Daoy (cell line): ENCODE measurements at regions not wholly inside any gene's neighbourhood (a gene's known extent, or its start where the extent isn't known, plus 50 kb on each side); places are given as distances from the start of the nearest gene placed in this dataset.

Experiments
- DNase-seq: peaks from one replicate; pipeline ENCODE4 v3.0.0-alpha.2; 2015; ENCODE audit warnings: low read depth

DNA sequence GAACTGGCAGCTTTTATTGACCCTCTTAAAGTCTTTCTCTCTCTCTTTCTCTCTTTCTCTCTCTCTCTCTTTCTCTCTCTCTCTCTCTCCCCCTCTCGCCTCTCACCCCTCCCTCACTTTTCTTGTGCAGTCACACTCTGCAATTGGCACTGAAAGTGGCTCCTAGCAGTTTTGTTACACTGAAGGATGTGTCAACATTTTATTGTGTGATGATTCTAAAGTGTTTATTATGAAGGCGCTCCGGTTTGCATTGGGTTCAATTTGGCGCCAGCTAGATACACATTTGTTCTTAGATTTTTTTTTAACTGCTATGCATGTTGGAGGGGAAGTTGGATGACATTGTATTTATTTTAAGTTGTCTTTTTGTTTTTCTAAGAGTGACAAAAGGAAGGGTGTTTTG, 64.0 kb upstream of the CHRM3 start:
- DNase-seq, result no peak

DNA sequence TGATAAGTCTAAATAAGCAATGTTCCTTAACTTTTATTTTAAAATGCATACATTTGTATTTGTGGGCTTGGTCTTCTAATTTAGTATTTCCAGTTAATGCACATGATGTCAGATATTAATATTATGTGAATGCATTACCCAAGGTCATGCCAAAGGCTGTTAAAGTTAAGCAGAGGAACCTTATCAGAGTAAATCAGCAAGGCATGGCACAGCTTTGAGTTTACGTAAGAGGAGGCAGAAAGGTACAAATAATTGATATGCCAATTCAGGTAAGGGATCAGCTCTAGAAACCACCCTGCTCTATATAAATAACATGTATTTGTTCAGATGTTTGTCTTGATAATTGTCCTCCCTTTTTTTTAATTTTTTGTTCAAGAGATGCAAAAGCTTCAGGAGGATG, 64.5 kb upstream of the CHRM3 start:
- no peak for DNase-seq

DNA sequence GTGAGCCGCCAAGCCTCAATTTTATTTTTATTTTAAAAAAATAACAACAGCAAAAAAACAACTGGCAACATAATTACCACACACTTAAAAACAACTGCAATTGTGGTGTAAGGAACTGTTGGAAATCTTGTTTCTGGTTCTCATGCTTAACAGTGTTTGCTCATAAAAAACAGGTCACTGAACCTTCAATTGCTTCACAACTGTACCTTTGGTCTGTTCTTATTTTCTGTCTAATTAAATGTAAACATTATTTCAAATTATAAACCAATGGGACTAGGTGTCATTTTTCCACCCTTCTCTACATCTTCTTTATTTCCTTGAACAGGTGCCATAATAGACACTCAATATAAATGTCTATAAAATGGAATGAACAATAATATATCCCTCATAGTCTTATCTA, 68.4 kb upstream of the CHRM3 start:
- DNase-seq, result no peak

DNA sequence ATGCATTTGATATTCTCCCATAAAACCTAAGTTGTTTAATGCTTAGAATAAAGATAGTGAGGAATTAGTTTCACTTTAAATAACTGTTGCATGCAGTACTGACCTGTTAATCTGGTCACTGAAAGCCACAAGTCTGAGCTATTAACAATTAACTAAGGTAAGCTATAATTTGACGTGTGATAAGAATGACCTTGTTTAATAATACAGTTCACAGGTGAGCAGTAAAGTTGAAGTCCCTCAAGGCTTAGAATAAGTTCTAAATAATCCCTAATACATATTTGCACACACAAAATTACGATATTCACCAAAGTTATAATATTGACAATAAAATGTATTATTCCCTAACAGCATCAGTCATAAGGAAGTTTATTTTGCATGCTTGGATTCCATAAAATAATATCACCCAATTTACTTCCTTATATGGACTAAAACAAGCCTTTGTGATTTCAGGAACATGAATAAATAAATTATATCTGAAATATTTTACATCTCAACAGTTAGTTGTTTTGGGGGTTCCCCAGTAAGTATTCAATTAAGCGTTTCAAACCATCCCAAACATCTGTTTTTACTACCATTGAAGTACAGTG, 70.6 kb upstream of the CHRM3 start:
- no peak for DNase-seq

DNA sequence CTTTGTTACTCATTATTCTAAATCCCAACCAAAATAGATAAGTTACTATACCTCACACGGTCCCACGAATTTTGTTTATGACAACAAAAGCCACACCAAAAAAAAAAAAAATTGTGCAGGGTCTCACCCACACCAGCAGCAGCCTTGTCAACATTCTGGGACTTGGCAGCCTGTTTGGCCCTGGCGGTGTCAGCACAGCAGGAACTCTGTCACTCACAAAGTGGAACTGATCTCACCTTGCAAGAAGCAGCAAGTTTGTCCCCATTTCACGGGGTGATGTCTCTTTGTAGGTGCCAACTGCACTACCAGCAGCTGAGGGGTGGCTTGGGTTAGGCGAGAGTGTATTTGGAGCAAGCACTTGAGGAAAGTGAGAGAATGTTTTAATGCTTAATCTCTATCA, 75.0 kb upstream of the CHRM3 start:
- no peak for DNase-seq

DNA sequence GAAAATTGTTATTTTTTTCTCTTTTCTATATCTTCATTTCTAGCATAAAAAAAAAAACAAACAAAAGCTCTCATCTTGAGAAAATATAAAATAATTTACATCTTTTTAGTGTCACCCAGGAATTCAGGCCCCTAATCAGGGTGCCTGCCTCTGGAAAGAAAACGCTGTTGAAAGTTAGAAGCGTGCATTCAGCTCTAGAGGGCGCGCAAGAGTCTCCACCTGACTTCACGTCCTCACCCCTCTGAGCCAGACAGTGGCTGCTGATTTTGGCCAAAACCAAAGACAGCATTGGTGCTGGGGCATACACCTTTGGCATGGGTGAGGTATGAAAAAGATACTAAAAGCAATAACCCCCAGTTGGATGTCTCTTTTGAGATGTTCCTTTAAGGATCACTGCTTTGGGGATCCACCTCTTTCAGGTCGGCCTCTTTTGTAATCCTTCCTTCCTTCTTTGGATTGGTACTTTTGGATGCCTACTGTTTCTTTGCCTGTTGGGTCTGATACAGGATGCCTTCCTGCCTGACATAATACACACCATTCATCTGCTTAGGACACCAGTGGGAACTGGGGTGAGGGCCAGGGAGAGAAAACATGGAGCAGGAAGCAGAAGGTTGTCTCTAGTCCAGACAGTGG, 77.6 kb upstream of the CHRM3 start:
- DNase-seq, result peak; percentile 55

DNA sequence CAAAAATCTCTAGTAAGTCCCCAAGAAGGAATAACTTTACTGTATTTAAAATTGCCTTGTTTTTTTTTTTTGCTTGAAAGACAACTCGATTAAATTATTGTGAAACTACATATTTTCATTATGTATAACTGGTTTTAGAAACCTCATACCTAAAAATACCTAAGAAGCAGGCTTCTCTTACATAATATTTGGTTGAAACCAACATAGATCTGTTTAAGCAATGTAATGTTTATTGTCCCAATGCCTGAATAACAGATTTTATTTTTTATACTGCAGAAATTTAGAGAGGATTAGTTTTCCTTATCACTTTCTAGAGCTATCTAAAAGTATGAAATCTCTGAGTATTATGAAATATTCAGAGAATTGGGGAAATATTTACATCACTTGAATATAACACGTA, 78.5 kb upstream of the CHRM3 start:
- DNase-seq, result no peak

DNA sequence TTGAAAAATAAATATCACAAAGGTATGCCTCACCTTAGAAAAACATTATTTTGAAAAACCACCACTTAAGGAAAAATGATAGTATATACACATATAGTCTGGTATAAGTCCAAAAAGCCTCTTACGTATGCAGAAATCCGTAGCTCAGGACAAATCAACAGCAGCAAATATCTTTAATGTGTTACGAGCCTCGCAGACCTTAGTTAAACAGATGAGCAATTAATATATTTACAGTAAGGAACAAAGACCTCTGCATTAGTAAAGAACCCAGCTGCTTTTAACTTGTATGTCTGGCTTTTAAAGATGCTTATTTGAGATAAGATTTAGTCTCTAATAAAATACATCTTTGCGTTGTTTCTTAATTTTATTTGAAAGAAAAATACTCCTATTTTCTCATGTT, 79.9 kb upstream of the CHRM3 start:
- DNase-seq, result no peak

DNA sequence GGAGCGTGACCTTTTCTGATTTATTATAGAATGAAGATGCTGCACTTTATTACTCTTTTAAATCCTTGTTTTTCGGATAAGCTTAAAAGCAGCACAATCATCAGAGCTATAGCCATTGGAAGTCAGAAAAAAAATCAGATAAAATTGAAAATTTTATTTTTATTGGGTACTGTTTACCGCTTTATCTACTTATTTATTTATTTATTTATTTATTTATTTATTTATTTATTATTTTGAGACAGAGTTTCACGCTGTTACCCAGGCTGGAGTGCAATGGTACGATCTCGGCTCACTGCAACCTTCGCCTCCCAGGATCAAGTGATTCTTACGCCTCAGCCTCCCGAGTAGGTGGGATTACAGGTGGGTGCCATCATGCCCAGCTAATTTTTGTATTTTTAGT, 83.1 kb upstream of the CHRM3 start:
- DNase-seq, result no peak

DNA sequence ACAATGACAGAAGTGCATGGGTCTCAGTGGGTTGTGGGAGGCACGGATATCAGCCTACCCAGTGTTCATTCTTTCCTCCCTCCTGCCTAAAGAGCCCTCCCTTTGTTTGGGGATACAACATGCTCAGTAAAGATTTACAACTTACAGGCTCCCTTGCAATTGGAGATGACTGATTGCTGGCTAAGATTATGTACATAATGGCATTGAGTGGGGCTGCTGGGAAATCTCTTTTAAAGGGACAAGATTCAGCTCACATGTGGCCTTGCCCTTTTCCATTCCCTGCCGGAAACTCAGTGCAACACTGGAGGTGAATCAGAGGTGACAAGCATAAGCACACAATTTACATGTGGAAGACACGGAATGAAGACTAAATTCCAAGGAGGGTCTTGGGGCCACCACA, 83.7 kb upstream of the CHRM3 start:
- DNase-seq, result no peak

DNA sequence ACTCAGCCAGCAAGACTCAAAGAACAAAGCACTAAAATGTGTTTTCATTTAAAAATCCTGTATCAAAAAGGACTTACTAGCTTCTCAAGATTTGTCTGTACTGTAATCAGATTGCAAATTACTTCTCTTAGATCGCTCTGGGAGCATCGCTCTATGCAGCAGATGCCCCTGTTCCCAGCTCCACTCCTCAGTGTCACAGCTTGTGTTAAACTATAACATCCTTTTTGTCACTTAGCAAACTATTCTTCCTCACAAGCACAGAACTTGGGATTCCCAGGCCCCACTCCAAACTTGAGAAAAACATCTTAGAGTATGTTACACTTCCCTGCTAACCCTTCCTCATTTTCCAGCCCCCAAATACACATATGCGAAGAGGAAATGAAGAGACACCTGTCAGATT, 85.1 kb upstream of the CHRM3 start:
- DNase-seq, result no peak

DNA sequence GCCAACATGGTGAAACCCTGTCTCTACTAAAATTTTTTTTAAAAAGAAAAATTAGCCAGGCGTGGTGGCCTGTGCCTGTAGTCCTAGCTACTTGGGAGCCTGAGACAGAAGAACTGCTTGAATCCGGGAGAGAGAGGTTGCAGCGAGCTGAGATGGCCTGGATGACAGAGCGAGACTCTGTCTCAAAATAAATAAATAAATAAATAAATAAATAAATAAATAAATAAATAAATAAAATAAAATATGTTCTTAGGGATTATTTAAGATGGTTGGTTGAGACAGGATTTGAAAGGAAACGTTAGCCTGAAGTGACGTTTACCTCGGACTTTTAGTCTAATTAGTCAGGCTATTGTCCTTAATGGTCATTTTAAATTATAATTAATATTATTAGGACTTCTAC, 88.5 kb upstream of the CHRM3 start:
- DNase-seq, result no peak

DNA sequence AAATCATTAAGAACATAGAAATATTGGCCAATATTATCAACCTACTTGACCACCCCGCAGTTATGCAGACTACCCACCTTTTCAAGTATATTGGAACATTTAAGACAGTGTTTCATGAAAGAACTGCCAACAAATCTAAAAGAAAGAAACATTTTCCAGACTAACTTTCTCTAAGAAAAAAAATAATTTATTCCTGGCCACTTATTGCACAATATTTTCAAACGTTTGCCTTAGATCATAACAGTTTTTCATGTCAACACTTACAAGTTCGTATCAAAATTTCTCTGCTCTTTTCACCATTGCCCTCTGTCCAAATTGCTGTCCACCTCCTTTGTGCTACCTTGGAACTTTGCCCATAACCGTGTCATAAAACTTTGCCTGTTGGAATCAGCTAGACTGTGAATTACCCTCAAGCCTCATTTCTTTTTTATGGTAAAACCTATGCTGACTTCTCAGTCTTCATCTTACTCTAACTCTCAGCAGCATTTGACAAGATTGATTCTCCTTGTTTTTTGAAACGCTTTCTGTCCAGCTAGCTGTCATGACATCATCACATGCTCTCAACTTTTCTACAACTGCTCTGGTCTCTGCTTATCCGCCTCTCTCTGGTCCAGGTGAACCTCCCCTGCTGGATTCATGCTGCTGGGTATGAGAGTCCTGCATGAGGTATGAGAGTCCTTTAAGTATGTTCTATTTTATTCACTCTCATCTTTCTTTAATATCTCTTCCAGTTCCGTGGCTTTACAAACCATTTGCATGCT, 92.8 kb upstream of the CHRM3 start:
- no peak for DNase-seq

DNA sequence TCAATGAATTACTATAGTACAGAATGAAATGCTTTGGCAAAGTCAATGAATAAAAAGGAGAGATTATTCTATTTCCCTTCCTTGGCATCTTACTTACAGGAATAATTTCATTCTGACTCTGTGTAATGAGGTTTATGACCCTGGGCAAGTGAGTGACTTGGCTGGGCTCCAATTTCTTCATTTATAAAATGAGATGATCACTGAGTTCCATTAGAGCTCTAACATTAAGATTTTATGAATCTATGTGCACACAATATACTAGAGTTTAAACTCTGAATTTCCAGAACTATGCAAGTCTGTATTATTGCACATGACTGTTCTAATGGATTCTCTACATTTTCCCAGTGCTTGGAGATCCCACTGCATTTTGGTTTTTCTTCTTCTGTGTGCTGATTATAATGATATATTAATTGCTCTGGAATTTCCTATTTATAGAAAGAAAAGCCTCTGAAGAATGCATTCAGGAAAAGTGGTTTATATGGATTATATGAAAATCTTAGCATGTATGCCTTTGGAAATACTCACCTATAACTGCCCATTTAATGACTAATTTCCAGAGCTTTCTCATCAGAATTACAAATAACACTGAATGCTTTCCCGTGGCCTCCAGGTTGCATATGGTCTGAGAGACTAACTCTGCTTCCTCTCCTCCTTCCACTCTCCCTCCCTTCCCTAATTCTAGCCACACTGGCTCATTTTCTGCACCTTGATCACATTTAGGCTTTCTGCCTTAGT, 97.4 kb upstream of the CHRM3 start:
- no peak for DNase-seq

DNA sequence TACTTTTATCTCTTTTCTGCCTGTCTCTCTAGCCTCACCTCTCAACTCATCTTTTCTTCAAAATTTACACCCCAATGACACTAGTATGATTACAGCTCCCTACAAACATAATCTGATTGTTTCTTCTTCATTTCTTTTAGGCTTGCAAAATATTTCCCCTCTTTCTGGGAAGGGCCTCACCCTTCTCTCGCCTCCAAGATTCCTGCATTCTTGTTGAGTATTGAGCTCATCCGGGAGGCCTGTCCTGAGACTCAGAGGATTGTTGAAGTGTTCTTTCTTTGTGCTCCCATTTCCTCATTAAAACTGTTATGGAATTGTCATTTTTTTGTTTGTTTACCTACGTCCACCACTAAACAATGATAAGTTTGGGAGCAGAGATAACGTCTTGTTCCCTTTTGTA, 99.1 kb upstream of the CHRM3 start:
- no peak for DNase-seq

DNA sequence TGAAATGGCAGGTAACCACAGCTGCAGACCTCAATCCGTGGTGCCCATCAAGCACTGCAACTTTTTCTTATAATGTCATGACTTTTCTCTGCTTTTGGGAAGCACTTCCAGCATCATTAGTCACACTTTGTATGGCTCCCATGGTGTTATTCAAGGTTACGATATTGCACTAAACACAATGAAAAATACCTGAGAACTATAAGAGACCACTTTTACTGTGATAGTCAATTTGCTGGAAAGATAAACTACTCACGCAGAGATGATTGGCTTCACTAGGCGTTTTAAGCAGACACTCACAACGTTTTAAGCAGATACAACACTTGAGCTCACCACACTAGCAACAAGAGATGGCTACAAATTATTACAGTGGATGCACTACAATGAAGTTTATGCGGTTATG, 103.2 kb upstream of the CHRM3 start:
- no peak for DNase-seq

DNA sequence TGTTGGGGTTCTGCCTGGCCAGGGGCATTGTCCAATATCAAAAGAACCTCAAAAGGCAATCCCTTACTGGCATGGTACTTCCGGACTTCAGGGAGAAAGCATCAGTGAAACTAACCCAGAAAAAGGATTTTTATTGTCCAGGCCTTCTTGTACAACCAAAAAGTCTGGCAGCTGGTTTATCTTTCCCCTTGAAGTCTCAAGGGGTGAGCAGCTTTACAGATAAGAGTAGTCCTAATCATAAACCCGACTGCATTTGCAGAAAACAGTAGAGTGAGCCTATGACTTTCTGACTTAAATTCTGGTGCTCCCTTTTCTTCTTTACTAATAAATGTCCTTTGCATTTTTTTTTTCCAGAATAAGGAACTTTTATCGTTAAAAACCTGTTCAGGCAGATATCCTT, 104.0 kb upstream of the CHRM3 start:
- no peak for DNase-seq

DNA sequence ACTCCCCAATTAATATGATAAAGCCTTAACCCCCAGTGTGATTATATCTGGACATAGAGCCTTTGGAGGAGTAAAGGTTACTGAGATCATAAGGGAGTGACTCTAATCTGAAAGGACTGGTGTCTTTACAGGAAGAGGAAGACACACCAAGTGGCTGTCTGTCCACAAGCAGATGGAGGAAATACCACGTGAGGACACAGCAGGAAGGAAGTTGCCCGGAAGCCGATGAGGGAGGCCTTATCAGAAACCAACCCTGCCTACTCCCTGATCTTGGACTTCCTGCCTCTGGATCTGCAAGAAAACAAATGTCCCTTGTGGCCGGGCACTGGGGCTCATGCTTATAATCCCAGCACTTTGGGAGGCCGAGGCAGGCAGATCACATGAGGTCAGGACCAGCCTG, 110.3 kb upstream of the CHRM3 start:
- DNase-seq, result no peak

DNA sequence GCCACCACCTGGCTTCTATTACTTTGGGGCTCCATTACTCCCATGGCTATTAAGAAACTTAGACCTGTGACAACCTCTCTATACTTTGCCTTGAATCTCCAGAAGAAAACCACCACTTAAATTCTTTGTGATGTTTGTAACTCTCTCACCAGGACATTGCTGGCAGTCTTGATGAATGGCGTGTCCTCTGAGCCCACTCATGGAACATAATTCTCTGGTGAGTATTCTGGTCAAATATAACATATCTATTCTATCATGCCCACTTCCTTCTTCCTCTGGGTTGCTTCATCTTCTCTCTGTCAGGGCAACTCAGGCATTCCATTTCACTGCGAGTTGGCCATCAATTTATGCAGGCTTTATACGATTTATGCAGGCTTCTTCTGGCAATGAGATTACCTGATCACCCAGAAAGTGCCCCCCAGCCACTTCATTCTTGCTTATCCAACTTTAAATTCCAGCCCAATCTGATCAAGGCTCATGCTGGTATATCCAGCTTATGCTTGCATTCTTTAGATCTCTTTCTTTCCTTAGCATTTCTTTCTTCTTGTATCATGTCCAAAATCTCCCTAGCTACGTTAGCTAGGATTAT, 112.0 kb upstream of the CHRM3 start:
- DNase-seq, result no peak

DNA sequence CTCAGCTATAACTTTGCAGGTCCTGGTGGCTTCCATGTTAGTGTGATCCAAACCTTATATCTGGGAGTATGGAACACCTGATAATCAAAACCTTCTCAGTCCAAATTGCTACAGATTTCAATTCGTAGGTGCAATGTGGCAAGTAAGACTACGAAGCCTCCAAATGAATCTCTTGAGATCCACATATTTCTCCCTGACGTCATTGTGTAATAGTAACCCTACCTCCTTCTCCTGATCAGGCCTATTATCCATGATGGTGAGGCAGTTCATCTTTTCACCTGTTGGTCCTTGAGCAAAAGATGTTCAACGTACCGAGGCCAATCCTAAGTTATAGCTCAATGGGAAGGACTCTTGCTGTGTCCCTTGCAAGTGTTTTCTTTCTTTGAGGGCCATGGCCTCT, 115.9 kb upstream of the CHRM3 start:
- DNase-seq, result no peak

DNA sequence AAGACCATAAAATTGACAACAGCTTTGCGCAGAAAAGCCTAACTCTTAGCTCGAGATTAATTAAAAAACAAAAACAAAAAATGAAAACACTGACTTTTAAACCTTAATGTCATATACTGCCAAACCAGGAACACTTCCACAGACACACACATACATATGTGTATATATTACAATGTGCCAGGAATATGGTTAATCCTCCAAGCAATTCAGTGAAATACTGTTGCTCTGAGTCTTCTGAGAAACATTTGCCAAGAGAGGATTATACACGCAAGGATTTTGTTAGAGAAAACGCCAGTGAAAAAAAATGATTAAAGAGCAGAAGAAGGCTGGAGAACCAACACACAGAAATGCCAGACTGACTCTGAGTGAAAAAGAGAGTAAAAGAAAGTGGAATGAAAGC, 116.7 kb upstream of the CHRM3 start:
- DNase-seq, result no peak

DNA sequence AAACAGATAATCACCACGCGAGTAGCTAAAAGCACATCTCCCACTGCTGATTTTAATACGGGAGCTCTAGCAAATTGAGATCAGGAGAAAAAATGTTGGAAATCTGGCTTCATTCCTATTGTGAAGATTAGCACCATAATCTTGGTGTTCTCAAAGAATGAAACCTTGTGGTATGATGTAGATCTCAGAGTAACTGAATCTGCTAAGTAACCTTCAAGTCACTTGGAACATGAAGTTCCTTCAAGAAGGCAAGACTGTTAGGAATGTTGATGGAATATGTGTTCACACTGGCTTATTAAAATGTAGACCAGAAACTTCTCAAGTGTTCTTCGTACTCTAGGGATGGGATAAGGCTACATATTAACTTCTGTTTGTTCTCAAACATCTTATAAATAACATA, 117.4 kb upstream of the CHRM3 start:
- no peak for DNase-seq

DNA sequence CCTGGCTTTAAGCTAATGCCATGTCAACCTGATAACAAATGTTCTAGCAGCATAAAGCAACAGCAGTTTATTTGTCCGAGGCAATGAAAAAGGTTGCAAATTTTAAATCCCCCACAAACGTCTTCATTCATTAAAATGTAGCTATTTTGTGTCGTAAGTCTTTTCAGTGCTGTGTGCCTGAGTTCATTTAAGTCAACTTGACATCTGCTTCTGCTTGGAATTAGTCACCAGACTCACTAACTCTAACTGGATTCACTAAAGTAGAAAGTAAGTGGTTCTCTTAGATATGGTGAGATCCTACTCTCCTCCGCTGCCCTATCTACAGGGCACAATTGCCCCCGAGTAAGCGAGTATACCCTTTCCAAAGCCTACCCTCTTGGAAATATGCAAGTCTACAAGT, 118.4 kb upstream of the CHRM3 start:
- DNase-seq, result no peak
